ENCODE measurements at regions not wholly inside any gene's neighbourhood (a gene's known extent, or its start where the extent isn't known, plus 50 kb on each side); places are given as distances from the start of the nearest gene placed in this dataset.

- H3K36me3 Mint-ChIP-seq = no peaks in the 10 kb centered on the region
- no peak overlapping the region for H3K4me3 Mint-ChIP-seq
- H3K9me3 Mint-ChIP-seq = no peaks in the 10 kb centered on the region
- no peaks in the 10 kb centered on the region for H3K4me1 Mint-ChIP-seq
- no peaks in the 10 kb centered on the region for H3K27me3 Mint-ChIP-seq
- DNase-seq = no peak
- no peak overlapping the region for H3K27ac Mint-ChIP-seq
Observed at GRCh38 chrX:7269589-7269988, 121.6 kb upstream of the PUDP start.

GRCh38 chrX:7266288-7266687, 118.3 kb upstream of the PUDP start:
- Mint-ChIP-seq H3K36me3 (no peaks in the 10 kb centered on the region), H3K27ac (no peak overlapping the region), H3K4me1 (no peaks in the 10 kb centered on the region), H3K4me3 (no peak overlapping the region), H3K27me3 (no peaks in the 10 kb centered on the region), H3K9me3 (no peaks in the 10 kb centered on the region)
- DNase-seq = no peak

- Mint-ChIP-seq H3K4me1 (no peaks in the 10 kb centered on the region), H3K27me3 (no peaks in the 10 kb centered on the region), H3K36me3 (peaks cover 10% of the 10 kb centered on the region), H3K9me3 (no peaks in the 10 kb centered on the region), H3K4me3 (no peak overlapping the region), H3K27ac (no peak overlapping the region)
- DNase-seq = no peak
Observed at GRCh38 chrX:7264399-7264798, 116.4 kb upstream of the PUDP start.

GRCh38 chrX:7263961-7264360, 116.0 kb upstream of the PUDP start:
- H3K27ac Mint-ChIP-seq = no peak overlapping the region
- no peak for DNase-seq
- peaks cover 11% of the 10 kb centered on the region for H3K36me3 Mint-ChIP-seq
- no peaks in the 10 kb centered on the region for H3K27me3 Mint-ChIP-seq
- no peaks in the 10 kb centered on the region for H3K9me3 Mint-ChIP-seq
- H3K4me1 Mint-ChIP-seq = no peaks in the 10 kb centered on the region
- H3K4me3 Mint-ChIP-seq = no peak overlapping the region

- no peaks in the 10 kb centered on the region for H3K9me3 Mint-ChIP-seq
- H3K4me3 Mint-ChIP-seq = no peak overlapping the region
- no peaks in the 10 kb centered on the region for H3K27me3 Mint-ChIP-seq
- no peak for DNase-seq
- no peak overlapping the region for H3K27ac Mint-ChIP-seq
- peaks cover 13% of the 10 kb centered on the region for H3K36me3 Mint-ChIP-seq
- no peaks in the 10 kb centered on the region for H3K4me1 Mint-ChIP-seq
Observed at GRCh38 chrX:7263330-7263729, 115.4 kb upstream of the PUDP start.

- H3K36me3 Mint-ChIP-seq = peaks cover 16% of the 10 kb centered on the region
- no peaks in the 10 kb centered on the region for H3K4me1 Mint-ChIP-seq
- no peak overlapping the region for H3K27ac Mint-ChIP-seq
- DNase-seq = no peak
- H3K9me3 Mint-ChIP-seq = no peaks in the 10 kb centered on the region
- no peaks in the 10 kb centered on the region for H3K27me3 Mint-ChIP-seq
- H3K4me3 Mint-ChIP-seq = no peak overlapping the region
Observed at GRCh38 chrX:7262551-7262950, 114.6 kb upstream of the PUDP start.

- Mint-ChIP-seq H3K36me3 (peaks cover 19% of the 10 kb centered on the region), H3K4me1 (no peaks in the 10 kb centered on the region), H3K27me3 (no peaks in the 10 kb centered on the region), H3K4me3 (no peak overlapping the region), H3K27ac (no peak overlapping the region), H3K9me3 (no peaks in the 10 kb centered on the region)
- no peak for DNase-seq
Observed at GRCh38 chrX:7261672-7262332, 113.8 kb upstream of the PUDP start.

GRCh38 chrX:7254144-7254543, 106.2 kb upstream of the PUDP start:
- Mint-ChIP-seq H3K9me3 (peaks cover 2% of the 10 kb centered on the region), H3K4me1 (no peaks in the 10 kb centered on the region), H3K4me3 (no peak overlapping the region), H3K27ac (no peak overlapping the region), H3K27me3 (no peaks in the 10 kb centered on the region), H3K36me3 (peaks cover 16% of the 10 kb centered on the region)
- no peak for DNase-seq

GRCh38 chrX:7253565-7253964, 105.6 kb upstream of the PUDP start:
- Mint-ChIP-seq H3K9me3 (peaks cover 2% of the 10 kb centered on the region), H3K36me3 (peaks cover 13% of the 10 kb centered on the region), H3K4me3 (no peak overlapping the region), H3K4me1 (no peaks in the 10 kb centered on the region), H3K27ac (no peak overlapping the region), H3K27me3 (no peaks in the 10 kb centered on the region)
- DNase-seq = no peak

GRCh38 chrX:7252013-7252610, 104.2 kb upstream of the PUDP start:
- H3K4me3 Mint-ChIP-seq = no peak overlapping the region
- no peak for DNase-seq
- H3K36me3 Mint-ChIP-seq = peaks cover 7% of the 10 kb centered on the region
- peaks cover 2% of the 10 kb centered on the region for H3K9me3 Mint-ChIP-seq
- no peaks in the 10 kb centered on the region for H3K27me3 Mint-ChIP-seq
- H3K4me1 Mint-ChIP-seq = no peaks in the 10 kb centered on the region
- no peak overlapping the region for H3K27ac Mint-ChIP-seq

GRCh38 chrX:7247346-7247745, 99.4 kb upstream of the PUDP start:
- Mint-ChIP-seq H3K36me3 (no peaks in the 10 kb centered on the region), H3K27me3 (no peaks in the 10 kb centered on the region), H3K9me3 (no peaks in the 10 kb centered on the region), H3K4me3 (no peak overlapping the region), H3K4me1 (no peaks in the 10 kb centered on the region), H3K27ac (no peak overlapping the region)
- no peak for DNase-seq

- Mint-ChIP-seq H3K9me3 (no peaks in the 10 kb centered on the region), H3K27me3 (no peaks in the 10 kb centered on the region), H3K4me1 (no peaks in the 10 kb centered on the region), H3K36me3 (no peaks in the 10 kb centered on the region), H3K27ac (no peak overlapping the region), H3K4me3 (no peak overlapping the region)
- no peak for DNase-seq
Observed at GRCh38 chrX:7244405-7244804, 96.5 kb upstream of the PUDP start.

- DNase-seq = no peak
- no peak overlapping the region for H3K4me3 Mint-ChIP-seq
- H3K4me1 Mint-ChIP-seq = no peaks in the 10 kb centered on the region
- H3K9me3 Mint-ChIP-seq = no peaks in the 10 kb centered on the region
- no peaks in the 10 kb centered on the region for H3K27me3 Mint-ChIP-seq
- H3K27ac Mint-ChIP-seq = no peak overlapping the region
- no peaks in the 10 kb centered on the region for H3K36me3 Mint-ChIP-seq
Observed at GRCh38 chrX:7242613-7243012, 94.7 kb upstream of the PUDP start.

- no peaks in the 10 kb centered on the region for H3K36me3 Mint-ChIP-seq
- H3K9me3 Mint-ChIP-seq = no peaks in the 10 kb centered on the region
- H3K27ac Mint-ChIP-seq = no peak overlapping the region
- no peak for DNase-seq
- no peaks in the 10 kb centered on the region for H3K4me1 Mint-ChIP-seq
- no peak overlapping the region for H3K4me3 Mint-ChIP-seq
- no peaks in the 10 kb centered on the region for H3K27me3 Mint-ChIP-seq
Observed at GRCh38 chrX:7240929-7241328, 93.0 kb upstream of the PUDP start.

GRCh38 chrX:7235071-7235470, 87.1 kb upstream of the PUDP start:
- no peaks in the 10 kb centered on the region for H3K9me3 Mint-ChIP-seq
- no peaks in the 10 kb centered on the region for H3K4me1 Mint-ChIP-seq
- H3K27me3 Mint-ChIP-seq = no peaks in the 10 kb centered on the region
- H3K27ac Mint-ChIP-seq = no peak overlapping the region
- H3K4me3 Mint-ChIP-seq = no peak overlapping the region
- no peaks in the 10 kb centered on the region for H3K36me3 Mint-ChIP-seq
- DNase-seq = no peak

- Mint-ChIP-seq H3K27ac (no peak overlapping the region), H3K36me3 (no peaks in the 10 kb centered on the region)
- no peak for DNase-seq
Observed at GRCh38 chrX:7233580-7234406, 85.8 kb upstream of the PUDP start.

More at GRCh38 chrX:7233580-7234406, 85.8 kb upstream of the PUDP start:
- Mint-ChIP-seq H3K4me1 (no peaks in the 10 kb centered on the region), H3K4me3 (no peak overlapping the region), H3K27me3 (no peaks in the 10 kb centered on the region), H3K9me3 (no peaks in the 10 kb centered on the region)
